Liver (tissue), 7 donors: ENCODE measurements at regions not wholly inside any gene's neighbourhood (a gene's known extent, or its start where the extent isn't known, plus 50 kb on each side); places are given as distances from the start of the nearest gene placed in this dataset.
"Not testable (repeated sequence)": the region's sequence is repeated elsewhere in the genome, so short reads cannot be mapped to it uniquely, and the experiment has no call there.

ENCODE experiments used
- DNase-seq: peaks from one replicate; pipeline ENCODE4 v3.0.0-alpha.2; 2017; ENCODE audit warnings: low spot score
- H3K27ac ChIP-seq, 2 donors: one replicate each; pipeline ENCODE4 v1.7.0; 2013; ENCODE audit warnings: inconsistent platforms in 2 of 2, low read length in 2 of 2, control low read depth in 1 of 2, low read depth in 1 of 2, mild to moderate bottlenecking in 1 of 2
- H3K27me3 ChIP-seq, 4 donors: one replicate each; pipeline versions ENCODE4 v1.6.1 to v1.7.0; 2013; ENCODE audit warnings: low read length in 3 of 4, inconsistent platforms in 1 of 4, mild to moderate bottlenecking in 1 of 4, moderate library complexity in 1 of 4; ENCODE audit not compliant: control insufficient read depth in 4 of 4, insufficient read depth in 4 of 4
- H3K36me3 ChIP-seq, 4 donors: one replicate each; pipeline versions ENCODE4 v1.6.1 to v1.7.0; 2013; ENCODE audit warnings: low read length in 3 of 4, mild to moderate bottlenecking in 3 of 4, low read depth in 1 of 4, moderate library complexity in 1 of 4; ENCODE audit not compliant: control insufficient read depth in 4 of 4, insufficient read depth in 3 of 4
- H3K4me1 ChIP-seq, 4 donors: one replicate each; pipeline versions ENCODE4 v1.6.1 to v1.7.0; 2013; ENCODE audit warnings: low read length in 3 of 4, mild to moderate bottlenecking in 3 of 4, moderate library complexity in 1 of 4; ENCODE audit not compliant: control insufficient read depth in 4 of 4, insufficient read depth in 4 of 4
- H3K4me3 ChIP-seq, 3 donors: one replicate each; pipeline versions ENCODE4 v1.6.1 to v1.7.0; 2013; ENCODE audit warnings: low read length in 3 of 3, control low read depth in 1 of 3, low read depth in 1 of 3, mild to moderate bottlenecking in 1 of 3
- H3K9ac ChIP-seq, 2 donors: one replicate each; pipeline ENCODE4 v1.7.0; 2013; ENCODE audit warnings: low read length in 2 of 2, mild to moderate bottlenecking in 2 of 2, moderate library complexity in 2 of 2, control low read depth in 1 of 2, low read depth in 1 of 2
- H3K9me3 ChIP-seq, 4 donors: one replicate each; pipeline versions ENCODE4 v1.6.1 to v1.7.0; 2013; ENCODE audit warnings: low read length in 3 of 4; ENCODE audit not compliant: control insufficient read depth in 4 of 4
- ATF3 ChIP-seq: IDR thresholded peaks from 2 replicates; pipeline ENCODE4 v1.6.1; 2016; ENCODE audit warnings: antibody characterized with exemption
- EGR1 ChIP-seq, 2 donors: IDR thresholded peaks; 2 replicates each; pipeline ENCODE4 v1.6.1; 2016 to 2018; ENCODE audit warnings: antibody characterized with exemption in 2 of 2, low read depth in 2 of 2
- FOXA1 ChIP-seq: IDR thresholded peaks from 2 replicates; pipeline ENCODE4 v1.6.1; 2016; ENCODE audit warnings: antibody characterized with exemption
- GABPA ChIP-seq, 2 donors: IDR thresholded peaks in 1 of 2; conservative IDR thresholded peaks in 1 of 2; 2 replicates each; pipeline ENCODE4 v1.6.1; 2016; ENCODE audit warnings: antibody characterized with exemption in 2 of 2, mild to moderate bottlenecking in 1 of 2, moderate library complexity in 1 of 2
- HNF4A ChIP-seq, 2 donors: conservative IDR thresholded peaks; 2 replicates each; pipeline ENCODE4 v1.6.1; 2016; ENCODE audit warnings: antibody characterized with exemption in 2 of 2, mild to moderate bottlenecking in 2 of 2
- HNF4G ChIP-seq: IDR thresholded peaks from 2 replicates; pipeline ENCODE4 v1.6.1; 2016; ENCODE audit warnings: antibody characterized with exemption
- JUND ChIP-seq, 2 donors: IDR thresholded peaks; 2 replicates each; pipeline ENCODE4 v1.6.1; 2016; ENCODE audit warnings: antibody characterized with exemption in 2 of 2
- NR2F2 ChIP-seq: IDR thresholded peaks from 2 replicates; pipeline ENCODE4 v1.6.1; 2016; ENCODE audit warnings: antibody characterized with exemption
- RAD21 ChIP-seq, 2 donors: IDR thresholded peaks; 2 replicates each; pipeline ENCODE4 v1.6.1; 2016; ENCODE audit warnings: antibody characterized with exemption in 2 of 2, mild to moderate bottlenecking in 2 of 2
- REST ChIP-seq: IDR thresholded peaks from 2 replicates; pipeline ENCODE4 v1.6.1; 2016; ENCODE audit warnings: antibody characterized with exemption, mild to moderate bottlenecking
- SP1 ChIP-seq: IDR thresholded peaks from 2 replicates; pipeline ENCODE4 v1.6.1; 2018; ENCODE audit warnings: antibody characterized with exemption, mild to moderate bottlenecking
- TAF1 ChIP-seq: conservative IDR thresholded peaks from 2 replicates; pipeline ENCODE4 v1.6.1; 2016; ENCODE audit warnings: antibody characterized with exemption, mild to moderate bottlenecking
- YY1 ChIP-seq: IDR thresholded peaks from 2 replicates; pipeline ENCODE4 v1.6.1; 2016; ENCODE audit warnings: antibody characterized with exemption, mild to moderate bottlenecking
- WGBS: extraction: QIAGEN DNeasy Blood & Tissue Kit; methylation state at CpG from one replicate; pipeline ENCODE4 v1.1.7; 2013; 5-methylcytosine and 5-hydroxymethylcytosine counted together
- donor health status: healthy.
- donor health status: healthy.
- donor health status: healthy.
- donor health status: healthy.

- Histone ChIP-seq H3K27me3 (no peaks in the 10 kb centered on the region), H3K27ac (no peak overlapping the region), H3K9ac (no peak overlapping the region), H3K4me1 (peaks cover 1 to 26% (median 15%) of the 10 kb centered on the region in 4 donors), H3K36me3 (peaks cover 0 to 6% (median 0%) of the 10 kb centered on the region in 4 donors), H3K4me3 (no peak overlapping the region), H3K9me3 (no peaks in the 10 kb centered on the region)
- TF ChIP-seq GABPA (IDR thresholded peaks at IDR 0.05 in 1 of 2, conservative IDR thresholded peaks at IDR 0.05 in 1 of 2) (no peak), HNF4G (no peak), YY1 (no peak), RAD21 (IDR thresholded peaks at IDR 0.05) (no peak), JUND (IDR thresholded peaks at IDR 0.05) (no peak), HNF4A (conservative IDR thresholded peaks at IDR 0.05) (no peak), FOXA1 (no peak)
- 99% methylated on average over 1 of the region's 1 CpG for WGBS
- DNase-seq, result no peak
Measured at GRCh38 chr7:131081308-131081707, 246.4 kb upstream of the MKLN1 start.

GRCh38 chr7:131083781-131084180 lies 243.9 kb upstream of the MKLN1 start:
- Histone ChIP-seq H3K27me3 (no peaks in the 10 kb centered on the region), H3K27ac (no peak overlapping the region), H3K9me3 (no peaks in the 10 kb centered on the region), H3K4me3 (no peak overlapping the region), H3K4me1 (peaks cover 8 to 25% (median 19%) of the 10 kb centered on the region in 4 donors), H3K36me3 (peaks cover 0 to 6% (median 0%) of the 10 kb centered on the region in 4 donors), H3K9ac (no peak overlapping the region)
- DNase-seq, result no peak
- no peak for TF ChIP-seq REST
- no peak for TF ChIP-seq SP1
- no peak for TF ChIP-seq FOXA1
- TF ChIP-seq YY1, result no peak
- TF ChIP-seq NR2F2, result no peak
- TF ChIP-seq ATF3, result no peak
- no peak for TF ChIP-seq TAF1
- TF ChIP-seq EGR1 (IDR thresholded peaks at IDR 0.05; ENCODE audit: low read depth in 2 of 2), result no peak
- TF ChIP-seq HNF4A (conservative IDR thresholded peaks at IDR 0.05), result no peak
- 94% methylated on average over 1 of the region's 1 CpG for WGBS

- not testable (repeated sequence) for H3K4me3 ChIP-seq, H3K36me3 ChIP-seq, H3K9me3 ChIP-seq, H3K27me3 ChIP-seq, H3K27ac ChIP-seq, H3K9ac ChIP-seq, DNase-seq
- peaks cover 10 to 30% (median 23%) of the 10 kb centered on the region in 4 donors for H3K4me1 ChIP-seq
- WGBS, result 97% methylated on average over 1 of the region's 1 CpG
Measured at GRCh38 chr7:131084336-131084735, 243.3 kb upstream of the MKLN1 start.
